ENCODE measurements at regions not wholly inside any gene's neighbourhood (a gene's known extent, or its start where the extent isn't known, plus 50 kb on each side); places are given as distances from the start of the nearest gene placed in this dataset.

DNA sequence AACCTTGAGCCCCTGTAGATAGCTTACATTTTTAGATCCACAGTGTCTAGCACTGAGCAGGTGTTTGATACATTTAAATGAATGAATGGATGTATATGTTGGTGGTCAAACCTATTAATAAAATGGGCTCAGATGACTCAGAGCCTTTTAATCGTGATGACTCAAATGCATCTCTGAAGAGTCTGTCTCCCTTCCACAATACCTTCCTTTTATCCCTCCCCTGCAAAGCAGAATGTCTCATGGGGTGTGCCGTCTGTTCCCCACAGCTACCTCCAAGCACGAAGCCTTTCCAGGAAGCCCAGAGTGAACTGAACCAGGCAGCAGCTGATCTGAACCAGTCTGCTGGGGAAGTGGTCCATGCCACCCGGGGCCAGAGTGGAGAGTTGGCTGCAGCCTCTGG, 303.5 kb upstream of the TPM1 start:
- DNase-seq (ENCODE audit: low spot score in 2 of 2, unreplicated experiment in 2 of 2), result no peak
- Mint-ChIP-seq H3K27me3 (ENCODE audit: low read depth) (no peaks in the 10 kb centered on the region), H3K27ac (peak overlapping the region; percentile 63), H3K9me3 (no peaks in the 10 kb centered on the region), H3K4me3 (no peak overlapping the region), H3K4me1 (peaks cover 30% of the 10 kb centered on the region), H3K36me3 (peaks cover 5% of the 10 kb centered on the region)
- TF ChIP-seq, protein P1, sequence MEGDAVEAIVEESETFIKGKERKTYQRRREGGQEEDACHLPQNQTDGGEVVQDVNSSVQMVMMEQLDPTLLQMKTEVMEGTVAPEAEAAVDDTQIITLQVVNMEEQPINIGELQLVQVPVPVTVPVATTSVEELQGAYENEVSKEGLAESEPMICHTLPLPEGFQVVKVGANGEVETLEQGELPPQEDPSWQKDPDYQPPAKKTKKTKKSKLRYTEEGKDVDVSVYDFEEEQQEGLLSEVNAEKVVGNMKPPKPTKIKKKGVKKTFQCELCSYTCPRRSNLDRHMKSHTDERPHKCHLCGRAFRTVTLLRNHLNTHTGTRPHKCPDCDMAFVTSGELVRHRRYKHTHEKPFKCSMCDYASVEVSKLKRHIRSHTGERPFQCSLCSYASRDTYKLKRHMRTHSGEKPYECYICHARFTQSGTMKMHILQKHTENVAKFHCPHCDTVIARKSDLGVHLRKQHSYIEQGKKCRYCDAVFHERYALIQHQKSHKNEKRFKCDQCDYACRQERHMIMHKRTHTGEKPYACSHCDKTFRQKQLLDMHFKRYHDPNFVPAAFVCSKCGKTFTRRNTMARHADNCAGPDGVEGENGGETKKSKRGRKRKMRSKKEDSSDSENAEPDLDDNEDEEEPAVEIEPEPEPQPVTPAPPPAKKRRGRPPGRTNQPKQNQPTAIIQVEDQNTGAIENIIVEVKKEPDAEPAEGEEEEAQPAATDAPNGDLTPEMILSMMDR (IDR thresholded peaks at IDR 0.05; ENCODE audit: unreplicated experiment), result no peak

DNA sequence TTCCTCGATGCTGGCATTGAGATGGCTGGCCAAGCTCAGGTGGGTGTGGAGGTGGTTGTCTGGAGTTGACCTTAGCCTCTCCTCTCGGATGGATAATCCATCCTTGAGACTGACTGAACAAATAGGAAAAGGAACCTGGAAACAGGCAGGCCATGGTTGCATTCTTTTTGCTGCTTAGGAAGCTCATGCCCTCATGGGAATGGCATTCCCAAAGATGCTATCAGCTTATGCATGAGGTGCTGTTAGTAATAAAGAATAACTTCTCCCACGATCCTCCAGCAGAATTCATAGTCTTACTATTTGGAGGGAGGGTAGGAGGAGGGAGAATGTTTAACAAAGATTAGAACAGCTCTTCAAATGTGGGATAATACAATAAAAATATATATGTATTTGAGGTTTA, 303.0 kb upstream of the TPM1 start:
- Mint-ChIP-seq H3K27me3 (ENCODE audit: low read depth) (no peaks in the 10 kb centered on the region), H3K9me3 (no peaks in the 10 kb centered on the region), H3K4me3 (no peak overlapping the region), H3K36me3 (peaks cover 5% of the 10 kb centered on the region), H3K27ac (peak overlapping the region; percentile 63), H3K4me1 (peaks cover 30% of the 10 kb centered on the region)
- TF ChIP-seq, protein P1 (IDR thresholded peaks at IDR 0.05; ENCODE audit: unreplicated experiment), result no peak
- DNase-seq (ENCODE audit: low spot score in 2 of 2, unreplicated experiment in 2 of 2), result no peak

DNA sequence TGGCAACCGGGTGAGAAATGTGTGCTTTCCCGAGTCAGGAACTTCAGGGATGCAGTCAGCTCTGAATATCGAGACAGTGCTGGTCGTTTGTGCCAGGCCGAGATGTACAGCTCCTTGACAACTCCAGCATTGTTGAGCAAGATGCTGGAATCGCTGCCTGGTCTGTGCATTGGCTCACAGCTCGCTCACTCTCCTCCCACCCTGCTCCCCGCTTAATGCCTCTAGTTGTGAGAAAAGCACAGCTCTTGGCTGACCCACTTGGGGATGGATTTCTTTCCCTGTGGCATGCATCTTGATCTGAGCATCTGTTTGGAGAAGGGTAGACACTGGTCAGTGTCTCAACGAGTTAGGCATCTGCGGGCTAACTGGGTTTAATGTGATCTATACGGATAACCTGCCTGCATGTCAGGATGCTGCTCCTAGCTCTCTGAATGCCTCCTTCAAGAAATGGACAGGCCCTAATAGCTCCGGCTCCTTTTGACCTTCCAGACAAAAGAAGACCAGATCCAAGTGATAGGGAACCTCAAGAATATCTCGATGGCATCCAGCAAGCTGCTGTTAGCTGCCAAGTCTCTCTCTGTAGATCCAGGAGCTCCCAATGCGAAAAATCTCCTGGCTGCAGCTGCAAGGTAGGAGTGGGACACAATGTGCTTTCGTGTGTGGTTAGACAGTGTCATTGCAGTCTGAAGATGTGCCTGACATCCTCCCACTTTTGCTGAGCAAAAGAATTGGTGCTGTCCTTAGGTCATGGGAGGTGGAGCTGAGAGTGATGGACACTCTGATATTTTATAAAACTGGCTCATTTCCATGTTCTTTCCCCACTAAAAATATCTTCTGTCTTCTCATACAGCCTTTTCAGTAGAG, 302.2 kb upstream of the TPM1 start:
- H3K4me3 Mint-ChIP-seq, result no peak overlapping the region
- DNase-seq (ENCODE audit: low spot score in 2 of 2, unreplicated experiment in 2 of 2), result no peak
- TF ChIP-seq, protein P1 (IDR thresholded peaks at IDR 0.05; ENCODE audit: unreplicated experiment), result no peak

DNA sequence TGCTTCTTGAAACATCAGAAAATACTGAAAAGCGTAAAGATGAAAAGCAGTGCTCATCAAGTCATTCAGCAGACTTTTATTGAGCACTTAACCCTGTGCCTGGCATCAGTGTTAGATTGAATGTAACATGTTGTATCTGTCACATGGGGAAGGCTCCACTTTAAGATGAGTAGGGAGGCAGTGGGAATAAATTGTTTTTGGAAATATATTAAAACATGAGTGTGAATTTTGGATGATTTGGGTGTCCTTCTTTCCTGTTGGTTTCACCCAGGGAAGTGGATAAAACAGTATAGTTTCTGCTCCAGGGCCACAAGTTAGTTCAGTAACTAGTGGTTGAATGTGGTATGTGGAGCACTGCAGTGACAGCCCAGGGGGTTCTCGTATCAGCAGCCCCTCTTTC, 301.4 kb upstream of the TPM1 start:
- TF ChIP-seq, protein P1 (IDR thresholded peaks at IDR 0.05; ENCODE audit: unreplicated experiment), result no peak
- no peak overlapping the region for H3K4me3 Mint-ChIP-seq
- no peak for DNase-seq (ENCODE audit: low spot score in 2 of 2, unreplicated experiment in 2 of 2)
- H3K27ac Mint-ChIP-seq, result no peak overlapping the region
- H3K36me3 Mint-ChIP-seq, result peaks cover 5% of the 10 kb centered on the region
- H3K27me3 Mint-ChIP-seq (ENCODE audit: low read depth), result no peaks in the 10 kb centered on the region
- H3K9me3 Mint-ChIP-seq, result no peaks in the 10 kb centered on the region
- H3K4me1 Mint-ChIP-seq, result peaks cover 30% of the 10 kb centered on the region

More for the DNA sequence above, 302.2 kb upstream of the TPM1 start:
- peak overlapping the region; percentile 60 for H3K27ac Mint-ChIP-seq
- peaks cover 5% of the 10 kb centered on the region for H3K36me3 Mint-ChIP-seq
- no peaks in the 10 kb centered on the region for H3K9me3 Mint-ChIP-seq
- H3K27me3 Mint-ChIP-seq (ENCODE audit: low read depth), result no peaks in the 10 kb centered on the region
- H3K4me1 Mint-ChIP-seq, result peaks cover 30% of the 10 kb centered on the region

DNA sequence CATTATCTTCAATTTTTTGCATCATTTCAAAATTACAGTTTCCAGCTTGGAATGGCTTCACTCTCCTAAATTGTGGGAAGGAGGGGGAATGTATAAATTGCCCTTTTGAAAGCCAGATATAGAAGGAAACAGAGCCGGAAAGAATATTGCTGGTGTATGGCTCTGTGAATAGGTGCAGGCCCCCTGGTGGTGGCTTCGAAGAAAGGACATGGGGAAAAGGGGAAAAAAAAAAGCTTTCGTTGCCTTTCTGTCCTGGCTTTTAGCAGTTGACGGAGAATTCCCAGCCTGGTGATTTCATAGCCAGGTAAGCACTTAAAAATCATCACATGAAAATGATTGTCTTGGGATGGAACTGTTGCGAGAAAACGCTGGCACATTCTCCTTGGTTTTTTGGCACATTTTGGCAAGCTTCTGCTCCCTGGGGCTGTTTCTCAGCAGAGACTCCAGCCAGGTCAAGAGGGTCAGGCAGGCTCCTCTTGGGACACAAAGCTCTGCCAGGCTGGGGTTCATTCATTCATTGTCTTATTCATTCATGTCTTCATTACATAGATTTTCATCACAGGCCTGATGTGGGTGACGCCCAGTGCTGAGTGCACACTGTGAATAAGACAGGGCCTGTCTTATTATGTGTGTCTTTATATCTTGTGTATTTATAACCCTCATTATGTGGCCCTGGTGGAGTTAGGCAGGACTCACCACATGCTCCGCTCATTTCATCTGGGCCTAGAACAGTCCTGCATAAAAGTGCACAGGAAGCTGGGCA, 300.0 kb upstream of the TPM1 start:
- Mint-ChIP-seq H3K4me1 (peaks cover 30% of the 10 kb centered on the region), H3K27ac (peak overlapping the region; percentile 60), H3K27me3 (ENCODE audit: low read depth) (no peaks in the 10 kb centered on the region), H3K9me3 (no peaks in the 10 kb centered on the region), H3K4me3 (peak overlapping the region; percentile 30), H3K36me3 (peaks cover 3% of the 10 kb centered on the region)
- TF ChIP-seq, protein P1 (IDR thresholded peaks at IDR 0.05; ENCODE audit: unreplicated experiment), result peak; percentile 97
- DNase-seq (ENCODE audit: low spot score in 2 of 2, unreplicated experiment in 2 of 2), result peak; percentile 38 to 68
